Omental fat pad (tissue), 3 donors: ENCODE measurements at regions not wholly inside any gene's neighbourhood (a gene's known extent, or its start where the extent isn't known, plus 50 kb on each side); places are given as distances from the start of the nearest gene placed in this dataset.

Experiments
- ATAC-seq: fragments of 150-250 bp; one replicate; pipeline ENCODE4 v1.9.1; 2016; ENCODE audit warnings: mild to moderate bottlenecking, moderate library complexity; ENCODE audit not compliant: low FRiP score
- DNase-seq: peaks from one replicate; pipeline ENCODE4 v3.0.0-alpha.2; 2019; ENCODE audit warnings: low spot score
- TF ChIP-seq, protein P1 (sequence below), 3 donors: fragments of 450-650 bp; IDR thresholded peaks; one replicate each; pipeline ENCODE4 v1.5.1; 2016 to 2017; ENCODE audit warnings: antibody characterized with exemption in 3 of 3, mild to moderate bottlenecking in 3 of 3, moderate library complexity in 2 of 3

DNA sequence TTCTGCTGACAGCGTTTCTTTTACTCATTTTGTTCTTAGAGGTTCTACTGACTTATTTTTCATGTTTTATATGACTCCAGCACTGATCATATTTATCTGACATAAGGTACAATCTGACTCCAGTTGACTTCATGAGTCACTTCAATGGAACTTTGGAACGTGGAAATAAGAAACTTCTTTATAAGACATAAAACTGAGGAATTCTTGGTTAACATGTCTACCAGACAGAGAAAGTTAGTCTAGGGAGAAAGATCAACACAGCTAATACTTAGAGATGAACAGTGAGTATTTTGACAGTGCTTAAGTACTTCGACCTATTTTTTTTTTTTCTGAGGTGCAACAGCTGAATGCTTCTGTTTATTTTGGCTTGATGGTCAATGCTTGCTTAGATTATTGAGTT is 679.5 kb downstream of the KCNJ2 start:
- TF ChIP-seq, protein P1, sequence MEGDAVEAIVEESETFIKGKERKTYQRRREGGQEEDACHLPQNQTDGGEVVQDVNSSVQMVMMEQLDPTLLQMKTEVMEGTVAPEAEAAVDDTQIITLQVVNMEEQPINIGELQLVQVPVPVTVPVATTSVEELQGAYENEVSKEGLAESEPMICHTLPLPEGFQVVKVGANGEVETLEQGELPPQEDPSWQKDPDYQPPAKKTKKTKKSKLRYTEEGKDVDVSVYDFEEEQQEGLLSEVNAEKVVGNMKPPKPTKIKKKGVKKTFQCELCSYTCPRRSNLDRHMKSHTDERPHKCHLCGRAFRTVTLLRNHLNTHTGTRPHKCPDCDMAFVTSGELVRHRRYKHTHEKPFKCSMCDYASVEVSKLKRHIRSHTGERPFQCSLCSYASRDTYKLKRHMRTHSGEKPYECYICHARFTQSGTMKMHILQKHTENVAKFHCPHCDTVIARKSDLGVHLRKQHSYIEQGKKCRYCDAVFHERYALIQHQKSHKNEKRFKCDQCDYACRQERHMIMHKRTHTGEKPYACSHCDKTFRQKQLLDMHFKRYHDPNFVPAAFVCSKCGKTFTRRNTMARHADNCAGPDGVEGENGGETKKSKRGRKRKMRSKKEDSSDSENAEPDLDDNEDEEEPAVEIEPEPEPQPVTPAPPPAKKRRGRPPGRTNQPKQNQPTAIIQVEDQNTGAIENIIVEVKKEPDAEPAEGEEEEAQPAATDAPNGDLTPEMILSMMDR (IDR thresholded peaks at IDR 0.05) = no peak
- ATAC-seq = no peak
- no peak for DNase-seq

DNA sequence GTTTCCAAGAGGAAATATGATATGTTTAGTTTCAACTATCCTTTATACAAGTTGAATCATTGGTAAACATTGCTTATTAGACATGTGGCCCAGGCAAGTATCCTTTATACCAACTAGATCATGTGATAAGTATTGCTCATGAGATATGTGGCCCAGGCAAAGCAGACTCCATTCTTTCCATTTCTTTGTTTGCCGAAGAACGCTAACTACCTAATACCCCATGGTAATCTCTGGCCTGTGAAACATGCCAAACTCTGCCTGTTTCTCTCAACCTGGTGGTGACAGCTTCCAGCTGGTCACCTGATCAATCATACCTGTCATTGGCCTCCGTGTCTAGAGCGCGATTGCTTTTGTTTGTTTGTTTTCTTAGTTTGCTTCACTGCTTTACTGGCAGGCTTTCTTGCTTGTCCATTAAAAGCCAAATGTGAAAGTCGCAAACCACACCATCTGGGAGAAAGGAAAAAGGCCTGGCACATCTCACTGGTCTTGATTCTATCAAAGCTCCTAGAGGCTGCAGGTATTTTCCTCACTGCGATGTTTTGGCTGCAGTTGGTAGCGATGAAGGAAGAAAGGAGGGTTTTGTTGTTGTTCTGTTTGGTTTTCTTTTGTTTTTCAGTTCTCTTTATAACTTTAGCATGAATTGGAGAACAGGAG is 686.2 kb downstream of the KCNJ2 start:
- ATAC-seq (no peak), DNase-seq (no peak)
- TF ChIP-seq, protein P1 (IDR thresholded peaks at IDR 0.05) = no peak

DNA sequence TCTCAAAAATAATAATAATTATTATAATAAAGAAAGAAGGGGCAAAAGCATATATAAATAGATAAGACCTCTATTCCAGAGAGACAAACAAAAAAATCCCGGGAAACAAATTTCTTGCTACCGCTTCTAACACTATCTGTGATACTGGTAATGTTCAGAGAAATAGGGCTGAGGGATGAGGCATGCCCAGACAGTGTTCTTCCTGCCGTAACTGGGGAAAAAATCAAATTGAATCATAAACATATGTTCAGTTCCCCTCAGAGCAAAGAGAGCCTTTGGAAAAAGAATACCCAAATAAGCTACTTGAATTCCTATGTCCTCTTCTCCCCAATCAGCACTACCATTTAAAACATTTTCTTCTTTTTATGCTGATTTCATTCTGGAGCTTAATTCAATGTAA is 688.0 kb downstream of the KCNJ2 start:
- ATAC-seq (no peak), DNase-seq (no peak)
- TF ChIP-seq, protein P1 (IDR thresholded peaks at IDR 0.05) = no peak

DNA sequence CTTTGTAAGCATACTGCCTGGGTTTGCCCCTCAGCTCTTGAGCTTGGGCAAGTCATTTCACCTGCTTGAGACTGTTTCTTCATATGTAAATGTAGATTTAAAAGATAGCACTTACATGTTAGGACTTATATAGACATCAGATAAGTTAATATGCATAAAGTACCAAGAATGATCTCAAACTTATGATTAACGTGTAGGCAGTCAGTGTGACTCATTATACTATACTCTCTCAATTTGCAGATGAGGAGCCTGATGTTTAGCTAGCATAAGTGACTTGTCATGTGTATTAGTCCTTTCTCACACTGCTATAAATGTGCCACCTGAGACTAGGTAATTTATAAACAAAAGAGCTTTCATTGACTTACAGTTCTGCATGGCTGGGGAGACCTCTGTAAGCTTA is 690.5 kb downstream of the KCNJ2 start:
- ATAC-seq = no peak
- DNase-seq = no peak
- TF ChIP-seq, protein P1 (IDR thresholded peaks at IDR 0.05) = no peak

DNA sequence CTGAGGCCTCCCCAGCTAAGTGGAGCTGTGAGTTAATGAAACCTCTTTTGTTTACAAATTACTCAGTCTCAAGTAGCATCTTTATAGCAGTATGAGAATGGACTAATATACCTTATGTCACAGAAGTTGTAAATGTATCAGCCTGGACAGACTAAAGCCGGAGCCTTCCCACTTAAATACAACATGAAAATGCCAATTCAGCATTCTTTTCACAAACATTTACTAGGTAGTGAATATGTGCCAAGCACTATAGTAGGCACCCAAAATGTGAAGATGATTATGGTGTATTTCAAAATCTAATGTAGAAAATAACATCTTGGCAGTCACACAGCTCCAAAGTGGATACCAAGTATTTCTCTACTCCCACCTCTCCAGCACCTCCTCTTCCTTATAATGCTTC is 693.0 kb downstream of the KCNJ2 start:
- ATAC-seq = no peak
- TF ChIP-seq, protein P1 (IDR thresholded peaks at IDR 0.05) = no peak
- no peak for DNase-seq

DNA sequence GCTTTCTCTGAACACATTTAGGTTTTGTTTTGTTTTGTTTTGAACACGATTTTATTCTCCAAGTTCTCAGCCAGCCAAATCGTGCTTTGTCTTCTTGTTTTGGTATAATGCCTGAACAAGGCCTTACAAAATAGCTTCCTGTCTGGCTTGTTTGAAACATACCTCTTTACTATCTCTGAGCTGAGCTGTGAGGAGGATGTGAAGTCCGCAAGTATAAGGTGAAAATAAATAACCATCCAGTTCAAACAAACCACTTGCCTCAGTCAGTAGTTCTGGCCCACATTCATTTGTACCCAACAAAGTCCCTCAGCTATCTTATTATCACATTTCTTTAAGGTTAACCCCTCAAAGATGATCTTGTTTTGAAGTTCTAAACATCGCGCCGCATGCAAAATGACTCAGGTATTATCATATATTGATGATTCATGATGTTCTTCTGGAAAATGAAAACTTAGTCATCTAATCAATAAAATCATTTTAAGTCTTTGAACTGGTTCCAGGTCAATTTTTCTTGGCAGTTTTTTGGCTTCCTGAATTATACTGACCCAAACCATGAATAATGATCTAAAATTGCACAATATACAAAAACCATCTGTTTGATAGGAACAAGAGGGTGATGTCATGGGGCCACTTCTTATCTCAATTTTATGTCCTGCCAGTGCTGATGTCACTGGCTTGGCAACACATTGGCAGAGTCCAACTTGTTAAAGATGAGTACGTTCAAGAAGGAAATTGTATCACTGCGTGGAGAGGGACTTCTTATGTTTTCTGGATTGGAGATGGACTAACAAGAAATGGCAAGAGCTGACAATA is 694.3 kb downstream of the KCNJ2 start:
- ATAC-seq = no peak
- no peak for DNase-seq
- TF ChIP-seq, protein P1 (IDR thresholded peaks at IDR 0.05) = no peak
